DND-41 (cell line): ENCODE measurements at regions not wholly inside any gene's neighbourhood (a gene's known extent, or its start where the extent isn't known, plus 50 kb on each side); places are given as distances from the start of the nearest gene placed in this dataset.
A peak's percentile ranks its signal among the peaks of the same experiment; 100 is the strongest.

Experiments used
- CTCF ChIP-seq: IDR thresholded peaks from 2 replicates; pipeline ENCODE4 v1.5.1; 2012; ENCODE audit warnings: borderline replicate concordance, low read length, moderate library complexity, mild to moderate bottlenecking; ENCODE audit not compliant: poor library complexity, severe bottlenecking; ENCODE audit errors: extremely low read depth
- EZH2 ChIP-seq: IDR thresholded peaks from 3 replicates; pipeline ENCODE4 v1.6.1; 2012; ENCODE audit warnings: borderline replicate concordance, low read depth, mild to moderate bottlenecking, moderate library complexity, low read length, inconsistent platforms; ENCODE audit not compliant: severe bottlenecking

GRCh38 chr6:141309295-141309694, 823.4 kb upstream of the GJE1 start:
- peak; percentile 11 for TF ChIP-seq CTCF
- TF ChIP-seq EZH2: no peak
